HepG2 (cell line): ENCODE measurements at regions not wholly inside any gene's neighbourhood (a gene's known extent, or its start where the extent isn't known, plus 50 kb on each side); places are given as distances from the start of the nearest gene placed in this dataset.

Experiments
- ATF2 ChIP-seq: sonication (generic); formaldehyde crosslinking; IDR thresholded peaks from 2 replicates; pipeline ENCODE4 v1.4.0; 2020; ENCODE audit warnings: missing genetic modification reagents
- CTCF ChIP-seq: sonication (generic); formaldehyde crosslinking; IDR thresholded peaks from 2 replicates; pipeline ENCODE4 v1.5.0; 2020; ENCODE audit warnings: mild to moderate bottlenecking, missing genetic modification reagents, moderate library complexity
- FIP1L1 ChIP-seq: fragments of 200-400 bp; formaldehyde crosslinking; IDR thresholded peaks from 2 replicates; pipeline ENCODE4 v1.6.1; 2018; ENCODE audit warnings: low read depth, mild to moderate bottlenecking, low read length, moderate library complexity, borderline replicate concordance; ENCODE audit not compliant: insufficient read depth
- JARID2 ChIP-seq: sonication (generic); formaldehyde crosslinking; IDR thresholded peaks from 2 replicates; pipeline ENCODE4 v1.8.1; 2023; ENCODE audit warnings: missing genetic modification reagents, inconsistent platforms; ENCODE audit not compliant: insufficient replicate concordance
- KAT2B ChIP-seq: fragments of 150-350 bp; IDR thresholded peaks from 2 replicates; pipeline ENCODE4 v1.6.1; 2014; ENCODE audit warnings: low read depth, low read length, borderline replicate concordance
- KAT8 ChIP-seq: IDR thresholded peaks from 2 replicates; pipeline ENCODE4 v1.6.1; 2016; ENCODE audit warnings: missing genetic modification reagents, missing compliant biosample characterization
- REST ChIP-seq, 2 experiments: IDR thresholded peaks; 2 replicates each; pipeline ENCODE4 v1.6.1; 2011 to 2012; ENCODE audit warnings: low read length in 2 of 2, borderline replicate concordance in 1 of 2, low read depth in 1 of 2, mild to moderate bottlenecking in 1 of 2, moderate library complexity in 1 of 2
- SMARCE1 ChIP-seq: fragments of 450-650 bp; IDR thresholded peaks from 2 replicates; pipeline ENCODE4 v1.6.1; 2017; ENCODE audit warnings: borderline replicate concordance
- SNAI1 ChIP-seq: sonication (generic); formaldehyde crosslinking; IDR thresholded peaks from 2 replicates; pipeline ENCODE4 v1.5.0; 2020; ENCODE audit warnings: mild to moderate bottlenecking, missing genetic modification reagents, borderline replicate concordance
- SRSF4 ChIP-seq: fragments of 200-400 bp; formaldehyde crosslinking; IDR thresholded peaks from one replicate; pipeline ENCODE4 v1.6.1; 2018; ENCODE audit warnings: mild to moderate bottlenecking, low read depth, low read length, moderate library complexity; ENCODE audit not compliant: poor library complexity, severe bottlenecking
- TRAFD1 ChIP-seq: sonication (generic); formaldehyde crosslinking; IDR thresholded peaks from 2 replicates; pipeline ENCODE4 v1.5.1; 2020; ENCODE audit warnings: missing genetic modification reagents, mild to moderate bottlenecking, borderline replicate concordance
- ZBTB1 ChIP-seq: sonication (generic); formaldehyde crosslinking; IDR thresholded peaks from 2 replicates; pipeline ENCODE4 v1.4.0; 2020; ENCODE audit warnings: missing genetic modification reagents, borderline replicate concordance
- ZNF3 ChIP-seq: IDR thresholded peaks from 2 replicates; pipeline ENCODE4 v1.7.0; 2017; ENCODE audit warnings: inconsistent platforms

GRCh38 chr2:8202132-8202531, 479.7 kb upstream of the ID2 start:
- TF ChIP-seq SNAI1 (CRISPR knock-in tag) (no peak), ZBTB1 (CRISPR knock-in tag) (no peak), KAT2B (no peak), KAT8 (no peak), FIP1L1 (no peak), CTCF (no peak), TRAFD1 (CRISPR knock-in tag) (no peak), JARID2 (CRISPR knock-in tag) (no peak), REST (IDR thresholded peaks at IDR 0.05; ENCODE audit: borderline replicate concordance in 1 of 2, low read depth in 1 of 2, low read length in 2 of 2) (no peak), SRSF4 (no peak), ATF2 (CRISPR knock-in tag) (no peak), SMARCE1 (no peak), ZNF3 (no peak)
